Type B pancreatic cell (in vitro differentiated cells): ENCODE measurements at regions not wholly inside any gene's neighbourhood (a gene's known extent, or its start where the extent isn't known, plus 50 kb on each side); places are given as distances from the start of the nearest gene placed in this dataset.
"Not testable (repeated sequence)": the region's sequence is repeated elsewhere in the genome, so short reads cannot be mapped to it uniquely, and the experiment has no call there.

Experiments
- DNase-seq: peaks from one replicate; pipeline ENCODE4 v3.0.0; 2021; ENCODE audit warnings: mixed read lengths; ENCODE audit not compliant: unreplicated experiment; ENCODE audit errors: extremely low spot score
- H3K27ac Mint-ChIP-seq: 2 replicates; pipeline ENCODE4 v1.8.0; 2021; ENCODE audit warnings: mild to moderate bottlenecking, mixed read lengths
- H3K27me3 Mint-ChIP-seq: 2 replicates; pipeline ENCODE4 v1.8.0; 2021; ENCODE audit warnings: mixed read lengths
- H3K36me3 Mint-ChIP-seq: 2 replicates; pipeline ENCODE4 v1.8.0; 2021; ENCODE audit warnings: mixed read lengths
- H3K4me1 Mint-ChIP-seq: one replicate; pipeline ENCODE4 v1.8.0; 2021; ENCODE audit warnings: mixed read lengths; ENCODE audit not compliant: unreplicated experiment
- H3K4me3 Mint-ChIP-seq: 2 replicates; pipeline ENCODE4 v1.8.0; 2021; ENCODE audit warnings: mild to moderate bottlenecking, mixed read lengths
- H3K9me3 Mint-ChIP-seq: 2 replicates; pipeline ENCODE4 v1.8.0; 2021; ENCODE audit warnings: mixed read lengths
- CTCF ChIP-seq: fragments of 200-600 bp; sonication (generic); conservative IDR thresholded peaks from 2 replicates; pipeline ENCODE4 v1.5.0; 2021; ENCODE audit warnings: antibody characterized with exemption, mild to moderate bottlenecking

GRCh38 chr2:129559101-129559500 lies 420.4 kb upstream of the RAB6C start:
- TF ChIP-seq CTCF, result no peak
- H3K4me3 Mint-ChIP-seq, result no peak overlapping the region
- H3K36me3 Mint-ChIP-seq, result no peaks in the 10 kb centered on the region
- H3K9me3 Mint-ChIP-seq, result no peaks in the 10 kb centered on the region
- peaks cover 5% of the 10 kb centered on the region for H3K4me1 Mint-ChIP-seq
- peaks cover 15% of the 10 kb centered on the region for H3K27me3 Mint-ChIP-seq
- H3K27ac Mint-ChIP-seq, result no peak overlapping the region
- DNase-seq, result no peak

DNA sequence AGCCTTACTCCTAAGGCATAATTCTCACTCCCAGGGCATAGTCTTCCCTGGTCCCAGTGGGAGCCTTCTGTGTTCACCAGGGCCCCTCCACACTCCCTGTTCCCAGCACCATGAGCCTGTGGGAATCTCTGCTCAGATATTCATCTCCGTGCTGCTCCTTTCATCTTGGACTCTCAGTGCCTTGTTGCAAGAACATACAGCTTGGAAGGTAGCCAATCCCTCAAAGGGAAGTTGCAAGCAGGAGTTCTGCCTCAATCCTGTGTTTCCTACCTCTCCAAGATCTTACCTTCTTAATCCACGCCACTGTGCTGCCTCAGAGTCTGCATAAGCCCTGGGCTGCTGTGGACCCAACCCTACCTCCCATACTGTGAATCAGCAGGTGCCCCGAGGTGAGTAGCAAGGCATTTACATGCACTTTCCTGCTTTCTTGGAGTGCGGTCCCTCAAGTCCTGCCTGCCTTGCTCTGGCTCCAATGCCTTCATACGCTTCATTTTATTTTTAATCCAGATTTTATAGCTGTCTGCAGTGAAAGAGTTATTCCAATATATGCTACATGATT lies 413.8 kb upstream of the RAB6C start:
- H3K9me3 Mint-ChIP-seq, result peaks cover 5% of the 10 kb centered on the region
- peaks cover 18% of the 10 kb centered on the region for H3K27me3 Mint-ChIP-seq
- no peak overlapping the region for H3K27ac Mint-ChIP-seq
- no peaks in the 10 kb centered on the region for H3K36me3 Mint-ChIP-seq
- H3K4me3 Mint-ChIP-seq, result no peak overlapping the region
- no peak for TF ChIP-seq CTCF
- DNase-seq, result no peak
- H3K4me1 Mint-ChIP-seq, result peaks cover 5% of the 10 kb centered on the region

DNA sequence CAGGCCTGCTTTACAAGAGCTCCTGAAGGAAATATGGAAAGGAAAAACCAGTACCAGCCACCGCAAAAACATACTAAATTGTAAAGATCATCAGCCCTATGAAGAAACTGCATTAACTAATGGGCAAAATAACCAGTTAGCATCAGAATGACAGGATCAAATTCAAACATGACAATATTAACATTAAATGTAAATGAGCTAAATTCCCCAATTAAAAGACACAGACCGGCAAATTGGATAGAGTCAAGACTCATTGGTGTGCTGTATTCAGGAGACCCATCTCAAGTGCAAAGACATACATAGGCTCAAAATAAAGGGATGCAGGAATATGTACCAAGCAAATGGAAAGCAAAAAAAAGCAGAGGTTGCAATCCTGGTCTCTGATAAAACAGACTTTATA lies 408.7 kb upstream of the RAB6C start:
- Mint-ChIP-seq H3K9me3 (peaks cover 19% of the 10 kb centered on the region), H3K27me3 (peaks cover 13% of the 10 kb centered on the region)
- H3K4me1 Mint-ChIP-seq, H3K27ac Mint-ChIP-seq, H3K4me3 Mint-ChIP-seq, H3K36me3 Mint-ChIP-seq, DNase-seq: not testable (repeated sequence)

GRCh38 chr2:129575431-129575830 lies 404.0 kb upstream of the RAB6C start:
- Mint-ChIP-seq H3K27ac (no peak overlapping the region), H3K4me1 (no peaks in the 10 kb centered on the region), H3K4me3 (no peak overlapping the region)

DNA sequence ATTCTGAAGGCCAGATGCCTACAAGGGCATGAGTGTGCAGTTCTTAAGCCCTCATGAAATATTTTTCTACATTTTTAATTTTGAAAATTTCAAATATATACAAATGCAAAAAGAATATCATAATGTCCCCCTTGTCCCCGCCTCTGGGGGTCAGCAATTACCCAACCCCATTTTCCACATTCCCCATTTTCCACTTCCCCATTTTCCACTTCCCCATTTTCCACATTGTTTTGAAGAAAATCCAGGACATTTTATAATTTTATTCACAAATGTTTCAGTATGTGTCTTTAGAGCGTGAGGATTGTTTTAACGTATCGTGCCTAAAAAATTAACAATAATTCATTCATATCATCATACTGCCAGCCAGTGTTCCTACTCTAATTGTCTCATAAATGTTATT lies 403.6 kb upstream of the RAB6C start:
- Mint-ChIP-seq H3K9me3 (peaks cover 12% of the 10 kb centered on the region), H3K4me1 (no peaks in the 10 kb centered on the region), H3K4me3 (no peak overlapping the region), H3K36me3 (no peaks in the 10 kb centered on the region), H3K27me3 (peaks cover 6% of the 10 kb centered on the region), H3K27ac (no peak overlapping the region)
- no peak for DNase-seq
- no peak for TF ChIP-seq CTCF

More at GRCh38 chr2:129575431-129575830, 404.0 kb upstream of the RAB6C start:
- Mint-ChIP-seq H3K36me3 (no peaks in the 10 kb centered on the region), H3K9me3 (peaks cover 14% of the 10 kb centered on the region), H3K27me3 (peaks cover 6% of the 10 kb centered on the region)
- DNase-seq, result no peak
- no peak for TF ChIP-seq CTCF

GRCh38 chr2:129580001-129580400 lies 399.5 kb upstream of the RAB6C start:
- Mint-ChIP-seq H3K27me3 (peaks cover 14% of the 10 kb centered on the region), H3K27ac (no peak overlapping the region), H3K4me1 (no peaks in the 10 kb centered on the region), H3K9me3 (peaks cover 7% of the 10 kb centered on the region), H3K4me3 (no peak overlapping the region), H3K36me3 (no peaks in the 10 kb centered on the region)
- no peak for TF ChIP-seq CTCF
- DNase-seq, result no peak
